OCI-LY7 (cell line): ENCODE measurements at regions not wholly inside any gene's neighbourhood (a gene's known extent, or its start where the extent isn't known, plus 50 kb on each side); places are given as distances from the start of the nearest gene placed in this dataset.

ENCODE experiments used
- CTCF ChIP-seq: fragments of 200-600 bp; sonication (generic); conservative IDR thresholded peaks from 2 replicates; pipeline ENCODE4 v1.5.1; 2014; ENCODE audit warnings: mild to moderate bottlenecking, antibody characterized with exemption, low read length, moderate library complexity, mixed read lengths
- EZH2phosphoT487 ChIP-seq: fragments of 200-600 bp; sonication (generic); IDR thresholded peaks from 2 replicates; pipeline ENCODE4 v1.6.1; 2018; ENCODE audit warnings: low read depth, borderline replicate concordance, mild to moderate bottlenecking, mixed run types, antibody characterized with exemption, low read length, moderate library complexity, mixed read lengths

GRCh38 chr13:47279920-47280319, 383.1 kb upstream of the HTR2A start:
- TF ChIP-seq CTCF = no peak
- no peak for TF ChIP-seq EZH2phosphoT487
